Cardiac muscle cell (in vitro differentiated cells and primary cell): ENCODE measurements at regions not wholly inside any gene's neighbourhood (a gene's known extent, or its start where the extent isn't known, plus 50 kb on each side); places are given as distances from the start of the nearest gene placed in this dataset.

Source experiments
- DNase-seq, 2 donors: peaks; one replicate each; pipeline versions ENCODE4 v3.0.0 to v3.0.0-alpha.2; 2010 to 2017; ENCODE audit warnings: low read depth in 1 of 2, low spot score in 1 of 2
- H3K27ac ChIP-seq: fragments of 200-600 bp; sonication (generic); 2 replicates; pipeline ENCODE4 v1.5.1; 2016
- H3K27me3 ChIP-seq: fragments of 200-600 bp; sonication (generic); 2 replicates; pipeline ENCODE4 v1.6.0; 2016; ENCODE audit warnings: control low read depth
- H3K36me3 ChIP-seq: fragments of 200-600 bp; sonication (generic); 2 replicates; pipeline ENCODE4 v1.5.1; 2016; ENCODE audit warnings: control low read depth
- H3K4me1 ChIP-seq: fragments of 200-600 bp; sonication (generic); 2 replicates; pipeline ENCODE4 v1.8.1; 2017; ENCODE audit warnings: low read depth, mild to moderate bottlenecking, mixed run types
- H3K4me3 ChIP-seq: fragments of 200-600 bp; sonication (generic); 2 replicates; pipeline ENCODE4 v1.5.1; 2016; ENCODE audit warnings: mild to moderate bottlenecking
- H3K9me3 ChIP-seq: fragments of 200-600 bp; sonication (generic); 2 replicates; pipeline ENCODE4 v1.5.1; 2017; ENCODE audit warnings: low read depth, mild to moderate bottlenecking, control low read depth
- CTCF ChIP-seq: IDR thresholded peaks from 2 replicates; pipeline ENCODE4 v1.5.1; 2012; ENCODE audit warnings: low read depth, mild to moderate bottlenecking, low read length

GRCh38 chr1:81071072-81071858 lies 729.5 kb upstream of the ADGRL2 start:
- H3K4me3 ChIP-seq: no peak overlapping the region
- no peak for DNase-seq
- no peak overlapping the region for H3K27ac ChIP-seq
- H3K9me3 ChIP-seq: no peaks in the 10 kb centered on the region
- no peaks in the 10 kb centered on the region for H3K4me1 ChIP-seq
- no peaks in the 10 kb centered on the region for H3K36me3 ChIP-seq
- no peaks in the 10 kb centered on the region for H3K27me3 ChIP-seq
- no peak for TF ChIP-seq CTCF

GRCh38 chr1:81069856-81070255 lies 730.9 kb upstream of the ADGRL2 start:
- Histone ChIP-seq H3K36me3 (no peaks in the 10 kb centered on the region), H3K4me1 (no peaks in the 10 kb centered on the region), H3K9me3 (no peaks in the 10 kb centered on the region), H3K4me3 (no peak overlapping the region), H3K27me3 (no peaks in the 10 kb centered on the region), H3K27ac (no peak overlapping the region)
- no peak for DNase-seq
- TF ChIP-seq CTCF: no peak

GRCh38 chr1:81068726-81069125 lies 732.0 kb upstream of the ADGRL2 start:
- H3K4me3 ChIP-seq: no peak overlapping the region
- no peak for DNase-seq

DNA sequence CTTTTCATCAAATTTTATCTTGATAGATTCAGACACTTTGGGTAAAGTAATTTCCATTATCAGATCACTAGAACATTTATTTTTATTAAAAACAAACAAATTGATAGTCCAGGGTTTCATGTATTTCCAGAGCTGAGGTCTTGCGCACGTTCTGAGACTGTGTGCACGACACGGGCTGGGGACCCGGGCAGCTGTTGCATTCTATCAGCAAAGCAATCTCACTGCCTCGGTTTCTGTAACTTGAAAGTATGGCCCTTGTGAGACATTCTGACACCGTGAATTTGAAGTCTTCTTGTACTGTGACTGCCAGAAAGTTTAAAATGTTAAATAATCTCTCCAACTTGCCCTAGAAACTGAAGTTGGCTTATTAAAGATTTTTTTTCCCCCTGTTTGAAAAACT lies 746.9 kb upstream of the ADGRL2 start:
- no peak for TF ChIP-seq CTCF
- Histone ChIP-seq H3K4me1 (no peaks in the 10 kb centered on the region), H3K4me3 (no peak overlapping the region), H3K36me3 (no peaks in the 10 kb centered on the region), H3K27ac (no peak overlapping the region), H3K27me3 (no peaks in the 10 kb centered on the region), H3K9me3 (no peaks in the 10 kb centered on the region)
- no peak for DNase-seq

More at GRCh38 chr1:81068726-81069125, 732.0 kb upstream of the ADGRL2 start:
- H3K4me1 ChIP-seq: no peaks in the 10 kb centered on the region
- TF ChIP-seq CTCF: no peak
- H3K27me3 ChIP-seq: no peaks in the 10 kb centered on the region
- no peak overlapping the region for H3K27ac ChIP-seq
- no peaks in the 10 kb centered on the region for H3K9me3 ChIP-seq
- no peaks in the 10 kb centered on the region for H3K36me3 ChIP-seq

- H3K27ac ChIP-seq: no peak overlapping the region
- no peak for DNase-seq
- no peaks in the 10 kb centered on the region for H3K36me3 ChIP-seq
- H3K9me3 ChIP-seq: no peaks in the 10 kb centered on the region
- H3K27me3 ChIP-seq: no peaks in the 10 kb centered on the region
- H3K4me1 ChIP-seq: no peaks in the 10 kb centered on the region
- no peak overlapping the region for H3K4me3 ChIP-seq
- TF ChIP-seq CTCF: no peak
Observed at GRCh38 chr1:81052162-81052561, 748.6 kb upstream of the ADGRL2 start.

DNA sequence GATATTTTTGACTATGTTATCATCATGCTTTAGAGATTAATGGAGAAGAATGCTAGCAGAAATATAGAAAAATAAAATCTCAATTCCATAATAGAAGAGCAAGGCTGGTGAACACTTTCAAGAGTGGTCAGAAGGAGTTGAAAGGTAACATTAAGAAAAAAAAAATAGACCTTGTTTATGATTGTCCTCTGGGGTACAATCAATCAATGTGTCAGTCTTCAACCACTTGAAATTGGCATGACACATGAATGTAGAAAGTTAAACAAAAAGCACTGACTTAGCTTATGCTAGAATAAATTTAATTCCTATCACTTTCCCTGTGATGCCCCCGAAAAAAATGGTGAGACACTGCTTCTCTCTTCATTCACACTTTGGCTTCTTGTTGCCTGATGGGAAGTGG lies 750.3 kb upstream of the ADGRL2 start:
- Histone ChIP-seq H3K27ac (no peak overlapping the region), H3K36me3 (no peaks in the 10 kb centered on the region), H3K4me3 (no peak overlapping the region), H3K27me3 (no peaks in the 10 kb centered on the region), H3K4me1 (no peaks in the 10 kb centered on the region), H3K9me3 (no peaks in the 10 kb centered on the region)
- TF ChIP-seq CTCF: no peak
- no peak for DNase-seq
